Endothelial cell of umbilical vein (primary cell): ENCODE measurements at regions not wholly inside any gene's neighbourhood (a gene's known extent, or its start where the extent isn't known, plus 50 kb on each side); places are given as distances from the start of the nearest gene placed in this dataset.

Experiments used
- BruUV-seq: library from RNA; stranded (reverse); fragments of 400-500 nt; replicated peaks from 2 replicates; lab custom pipeline; 2021; lab: Mats Ljungman, UMichigan
- CTCF ChIA-PET: fragments of 300-600, 350-600 bp; sonication (Branson Sonifier 250); formaldehyde crosslinking; loops from one replicate; lab custom pipeline; 2021; ENCODE audit warnings: antibody characterized with exemption, inconsistent platforms; lab: Charles Lee
- POLR2A ChIA-PET: fragments of 300-600, 350-600 bp; sonication (Branson Sonifier 250); formaldehyde crosslinking; loops from one replicate; lab custom pipeline; 2021; ENCODE audit warnings: antibody characterized with exemption, inconsistent platforms; lab: Charles Lee
- DNase-seq: peaks from one replicate; pipeline ENCODE4 v3.0.0-alpha.2; 2011; ENCODE audit warnings: low read depth, low spot score
- FAIRE-seq: peaks from 2 replicates; lab custom pipeline; 2011; peaks lifted over from hg19 to GRCh38; lab: Jason Lieb, UNC
- H2AFZ ChIP-seq: 2 replicates; pipeline ENCODE4 v1.6.0; 2012; ENCODE audit warnings: low read depth, low read length, control low read depth, inconsistent platforms
- H3K27ac ChIP-seq: 2 replicates; pipeline ENCODE4 v1.5.1; 2011; ENCODE audit warnings: low read depth, mild to moderate bottlenecking, control low read depth, low read length, moderate library complexity; ENCODE audit not compliant: insufficient read depth
- H3K27me3 ChIP-seq, 2 experiments: 2 replicates each; pipeline versions ENCODE4 v1.6.0 to v1.6.1; 2011; ENCODE audit warnings: low read length in 2 of 2, mixed read lengths in 1 of 2; ENCODE audit not compliant: control insufficient read depth in 2 of 2, insufficient read depth in 2 of 2
- H3K36me3 ChIP-seq, 2 experiments: 2 replicates in 1 of 2; 3 replicates in 1 of 2; pipeline ENCODE4 v1.5.1; 2011; ENCODE audit warnings: low read length in 2 of 2, mild to moderate bottlenecking in 1 of 2, moderate library complexity in 1 of 2; ENCODE audit not compliant: control insufficient read depth in 2 of 2, insufficient read depth in 2 of 2; ENCODE audit errors: extremely low read depth in 1 of 2
- H3K4me1 ChIP-seq: 3 replicates; pipeline ENCODE4 v1.5.1; 2011; ENCODE audit warnings: mild to moderate bottlenecking, low read length; ENCODE audit not compliant: control insufficient read depth, insufficient read depth; ENCODE audit errors: extremely low read depth
- H3K4me2 ChIP-seq: 2 replicates; pipeline ENCODE4 v1.6.1; 2011; ENCODE audit warnings: low read length, control low read depth, mixed read lengths; ENCODE audit not compliant: insufficient read depth
- H3K4me3 ChIP-seq, 3 experiments: fragments of 200-600 bp in 1 of 3; sonication (generic), shearing (Covaris generic) in 1 of 3; replicated peaks in 1 of 3; 2 replicates each; pipeline ENCODE4 v1.5.1; 2011 to 2016; ENCODE audit warnings: control low read depth in 3 of 3, low read length in 3 of 3, mild to moderate bottlenecking in 2 of 3, inconsistent platforms in 1 of 3, low read depth in 1 of 3, moderate library complexity in 1 of 3; ENCODE audit not compliant: insufficient read depth in 1 of 3
- H3K79me2 ChIP-seq: 2 replicates; pipeline ENCODE4 v1.6.0; 2012; ENCODE audit warnings: low read length, inconsistent platforms; ENCODE audit not compliant: control insufficient read depth, insufficient read depth
- H3K9ac ChIP-seq: replicated peaks from 2 replicates; pipeline ENCODE3; 2011; ENCODE audit warnings: low read length, control low read depth; ENCODE audit not compliant: insufficient read depth; ENCODE audit errors: extremely low read depth
- H3K9me1 ChIP-seq: replicated peaks from 3 replicates; pipeline ENCODE4 v1.6.0; 2011; ENCODE audit warnings: mild to moderate bottlenecking, low read length; ENCODE audit not compliant: control insufficient read depth, insufficient read depth; ENCODE audit errors: extremely low read depth
- H3K9me3 ChIP-seq: replicated peaks from 2 replicates; pipeline ENCODE4 v1.5.1; 2012; ENCODE audit warnings: low read length, inconsistent platforms; ENCODE audit not compliant: control insufficient read depth, insufficient read depth
- H4K20me1 ChIP-seq: replicated peaks from 2 replicates; pipeline ENCODE3; 2011; ENCODE audit warnings: mild to moderate bottlenecking, low read length; ENCODE audit not compliant: control insufficient read depth, insufficient read depth; ENCODE audit errors: extremely low read depth
- CTCF ChIP-seq, 2 donors: IDR thresholded peaks; 1 replicate in 1 of 2; 2 replicates in 1 of 2; pipeline ENCODE4 v1.5.1; 2011; ENCODE audit warnings: low read length in 2 of 2, mild to moderate bottlenecking in 2 of 2, moderate library complexity in 2 of 2, control low read depth in 1 of 2, inconsistent platforms in 1 of 2, low read depth in 1 of 2; ENCODE audit not compliant: insufficient read depth in 1 of 2; ENCODE audit errors: extremely low read depth in 1 of 2
- EZH2 ChIP-seq: IDR thresholded peaks from 2 replicates; pipeline ENCODE4 v1.6.1; 2012; ENCODE audit warnings: borderline replicate concordance, low read depth, mild to moderate bottlenecking, moderate library complexity, low read length, inconsistent platforms; ENCODE audit not compliant: severe bottlenecking
- FOS ChIP-seq: IDR thresholded peaks from 2 replicates; pipeline ENCODE4 v1.6.1; 2011; ENCODE audit warnings: mild to moderate bottlenecking, low read length, moderate library complexity, borderline replicate concordance; ENCODE audit not compliant: insufficient read depth
- GATA2 ChIP-seq: IDR thresholded peaks from 2 replicates; pipeline ENCODE4 v1.7.0; 2011; ENCODE audit warnings: low read depth, mild to moderate bottlenecking, moderate library complexity, mixed read lengths, low read length; ENCODE audit not compliant: insufficient read length, insufficient read depth
- JUN ChIP-seq: IDR thresholded peaks from 2 replicates; pipeline ENCODE4 v1.6.1; 2011; ENCODE audit warnings: borderline replicate concordance, low read depth; ENCODE audit not compliant: insufficient read length, insufficient read depth
- MAX ChIP-seq: IDR thresholded peaks from 2 replicates; pipeline ENCODE4 v1.6.1; 2011; ENCODE audit not compliant: insufficient read depth, insufficient read length
- MYC ChIP-seq: IDR thresholded peaks from one replicate; pipeline ENCODE4 v1.6.1; 2011; ENCODE audit warnings: mild to moderate bottlenecking, low read depth, low read length
- POLR2A ChIP-seq: IDR thresholded peaks from 2 replicates; pipeline ENCODE4 v1.6.1; 2012; ENCODE audit warnings: low read depth, mild to moderate bottlenecking, control low read depth, low read length
- POLR2AphosphoS5 ChIP-seq: IDR thresholded peaks from 2 replicates; pipeline ENCODE4 v1.6.1; 2012; ENCODE audit warnings: low read depth, mild to moderate bottlenecking, control low read depth, low read length, moderate library complexity; ENCODE audit not compliant: insufficient read depth
- dilution Hi-C: fragments of 300-500 bp; cut with MboI; formaldehyde crosslinking; loops from one replicate; pipeline ENCODE4 v1.15.0; 2019; ENCODE audit warnings: low sequenced_read_pairs; ENCODE audit not compliant: extremely low pct_ligation_motif_present
- intact Hi-C: fragments of 100-400 bp; cut with micrococcal nuclease; formaldehyde crosslinking; loops from one replicate; pipeline ENCODE4 v1.10.0; 2022

GRCh38 chr3:107313711-107314110 lies 63.5 kb upstream of the CCDC54 start:
- intact Hi-C loops, result no loop called here
- DNase-seq (no peak), FAIRE-seq (peak; percentile 31)
- Histone ChIP-seq H3K9me3 (no peaks in the 10 kb centered on the region), H3K36me3 (no peaks in the 10 kb centered on the region), H3K79me2 (no peaks in the 10 kb centered on the region), H3K27ac (no peak overlapping the region), H3K9me1 (no peaks in the 10 kb centered on the region), H3K9ac (no peak overlapping the region), H3K4me3 (no peak overlapping the region), H3K4me1 (no peaks in the 10 kb centered on the region), H3K27me3 (no peaks in the 10 kb centered on the region), H2AFZ (no peak overlapping the region), H3K4me2 (no peak overlapping the region), H4K20me1 (no peaks in the 10 kb centered on the region)
- ChIA-PET POLR2A (no interaction called here), CTCF (interaction anchor here (1.4 kb wide), 1 partner anchor 107 kb away, joined by 3 read pairs; no protein-coding TSS in a partner anchor)
- TF ChIP-seq MYC (no peak), GATA2 (no peak), JUN (no peak), MAX (no peak), POLR2A (no peak), FOS (no peak), EZH2 (no peak), POLR2AphosphoS5 (no peak), CTCF (IDR thresholded peaks at IDR 0.05; ENCODE audit: extremely low read depth in 1 of 2, insufficient read depth in 1 of 2, low read depth in 1 of 2, low read length in 2 of 2) (no peak)
- dilution Hi-C loops, result no loop called here
- BruUV-seq, result no TSS peak
